Activated CD4-positive, alpha-beta T cell treated with anti-CD3 and anti-CD28 coated beads, Interleukin-2, amount 50 U/mL, for 1 hour (primary cell): ENCODE measurements at regions not wholly inside any gene's neighbourhood (a gene's known extent, or its start where the extent isn't known, plus 50 kb on each side); places are given as distances from the start of the nearest gene placed in this dataset.

Experiments
- DNase-seq: peaks from one replicate; pipeline ENCODE4 v3.0.0-alpha.2; 2020

GRCh38 chr7:25559581-25560367 is 331.5 kb upstream of the NPVF start:
- DNase-seq: no peak

GRCh38 chr7:25562673-25563182 is 334.4 kb upstream of the NPVF start:
- no peak for DNase-seq

DNA sequence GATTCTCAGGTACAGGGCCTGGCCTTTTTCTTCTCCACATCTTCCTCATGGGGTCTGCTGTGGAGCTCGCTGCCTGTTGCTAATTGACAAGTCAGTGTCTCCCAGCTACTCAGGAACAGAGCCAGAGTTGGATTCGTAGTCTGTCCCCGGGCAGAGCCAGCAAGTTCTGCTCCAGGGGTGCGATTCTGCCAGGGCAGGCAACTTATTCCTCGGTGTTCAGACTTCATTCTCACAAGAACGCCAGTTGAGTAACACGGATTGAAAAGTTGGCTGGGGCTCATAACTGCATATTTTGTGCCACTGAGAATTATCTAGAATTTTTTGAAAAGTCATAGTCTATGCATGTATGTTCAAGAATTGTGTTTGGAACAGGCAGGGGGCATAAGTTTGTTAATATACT is 336.7 kb upstream of the NPVF start:
- DNase-seq: no peak

DNA sequence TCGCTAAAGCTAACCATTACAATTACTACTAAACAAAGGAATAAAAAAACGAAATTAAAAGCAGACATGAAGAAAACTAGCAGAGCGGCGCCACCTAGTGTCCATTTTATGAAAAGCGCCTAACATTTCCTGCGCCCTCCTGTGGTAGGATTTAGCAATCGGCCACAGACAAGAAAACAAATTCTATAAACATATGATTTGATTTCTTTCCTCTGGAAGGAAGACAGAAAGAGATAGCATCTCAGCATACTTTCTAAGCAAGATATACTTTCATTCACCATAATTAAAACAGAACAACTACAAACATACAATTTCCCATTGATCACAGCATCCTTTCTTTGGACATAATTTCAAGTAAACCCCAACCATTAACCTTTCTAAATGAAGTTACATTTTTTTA is 337.7 kb upstream of the NPVF start:
- DNase-seq: peak; percentile 67

GRCh38 chr7:25567430-25567829 is 339.1 kb upstream of the NPVF start:
- DNase-seq: no peak

DNA sequence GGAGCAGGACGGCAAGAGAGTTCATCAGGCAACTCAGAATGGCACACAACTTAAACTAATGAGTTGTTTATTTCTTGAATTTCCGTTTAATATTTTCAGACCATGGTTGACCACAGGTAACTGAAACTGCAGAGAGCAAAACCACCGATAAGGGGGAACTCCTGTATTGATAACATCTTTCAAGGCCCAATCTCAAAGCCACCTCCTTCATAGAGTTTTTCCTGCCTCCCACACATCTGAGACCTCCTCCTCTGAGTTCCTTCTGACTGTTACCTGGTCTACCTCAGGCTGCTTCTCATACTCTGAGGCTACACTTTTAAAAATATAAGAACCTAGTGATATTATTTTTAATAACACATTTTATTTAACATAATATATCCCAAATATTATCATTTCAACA is 341.5 kb upstream of the NPVF start:
- no peak for DNase-seq

GRCh38 chr7:25572423-25572822 is 344.1 kb upstream of the NPVF start:
- DNase-seq: no peak

GRCh38 chr7:25574828-25575227 is 346.5 kb upstream of the NPVF start:
- no peak for DNase-seq

DNA sequence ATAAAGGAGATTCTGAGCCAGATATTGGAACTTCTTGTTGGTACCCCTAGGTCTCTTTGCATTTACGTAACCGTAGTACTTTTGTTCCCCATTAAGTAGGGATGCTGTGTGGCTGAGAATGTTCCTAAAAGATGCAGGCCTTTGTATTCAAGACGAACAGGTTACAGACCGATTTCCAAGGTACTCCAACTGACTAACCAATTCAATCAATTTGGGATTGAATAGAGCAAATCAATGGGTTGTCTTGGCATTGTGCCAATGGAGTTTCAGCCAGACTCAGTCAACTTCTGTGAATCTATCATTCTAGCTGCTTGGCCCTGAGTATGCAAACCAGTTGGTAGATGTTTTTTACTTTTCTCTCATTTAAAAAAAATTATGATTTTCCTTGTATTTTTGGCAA is 347.3 kb upstream of the NPVF start:
- DNase-seq: no peak

- DNase-seq: no peak
Measured at GRCh38 chr7:25578991-25579777, 350.9 kb upstream of the NPVF start.

- DNase-seq: no peak
Measured at GRCh38 chr7:25579778-25580075, 351.4 kb upstream of the NPVF start.

DNA sequence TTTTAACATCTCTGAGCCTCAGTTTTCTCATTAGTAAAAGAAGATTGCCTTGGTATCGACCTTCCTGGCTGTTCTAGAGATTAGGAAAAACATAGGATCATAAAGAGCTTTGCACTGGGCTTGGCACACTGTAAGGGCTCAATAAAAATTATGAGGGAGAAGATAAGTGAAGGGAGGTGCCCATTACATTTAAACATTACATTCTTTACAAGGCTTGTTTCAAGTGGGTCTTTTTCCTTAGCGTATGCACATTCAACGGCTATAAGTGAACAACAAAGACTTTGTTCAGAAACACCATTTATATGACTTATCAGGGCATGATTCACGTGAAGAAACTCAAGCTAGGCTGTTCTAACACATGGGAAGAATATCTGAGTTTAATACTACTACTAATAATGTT is 351.9 kb upstream of the NPVF start:
- no peak for DNase-seq

GRCh38 chr7:25583621-25584020 is 355.3 kb upstream of the NPVF start:
- no peak for DNase-seq

- DNase-seq: no peak
Measured at GRCh38 chr7:25584112-25584938, 356.0 kb upstream of the NPVF start.

DNA sequence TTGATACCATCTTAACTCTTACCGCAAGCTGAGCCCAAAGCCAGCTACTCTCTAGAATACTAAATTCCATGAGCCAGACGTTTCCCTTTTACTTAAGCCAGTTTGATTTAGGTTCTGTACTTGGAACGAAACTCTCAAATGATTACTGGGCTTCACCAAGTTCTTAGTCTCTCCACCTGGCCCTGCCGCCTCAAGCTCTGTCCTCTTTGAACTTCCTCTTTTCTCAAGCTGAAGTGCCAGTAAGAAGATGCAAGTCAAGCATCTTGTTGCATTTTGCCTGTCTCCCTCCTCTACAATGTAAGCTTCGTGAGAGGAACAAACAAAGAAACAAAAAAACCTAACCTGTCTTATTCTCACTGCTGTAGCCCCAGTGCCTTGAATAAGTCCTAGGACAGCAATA is 358.2 kb upstream of the NPVF start:
- no peak for DNase-seq

DNA sequence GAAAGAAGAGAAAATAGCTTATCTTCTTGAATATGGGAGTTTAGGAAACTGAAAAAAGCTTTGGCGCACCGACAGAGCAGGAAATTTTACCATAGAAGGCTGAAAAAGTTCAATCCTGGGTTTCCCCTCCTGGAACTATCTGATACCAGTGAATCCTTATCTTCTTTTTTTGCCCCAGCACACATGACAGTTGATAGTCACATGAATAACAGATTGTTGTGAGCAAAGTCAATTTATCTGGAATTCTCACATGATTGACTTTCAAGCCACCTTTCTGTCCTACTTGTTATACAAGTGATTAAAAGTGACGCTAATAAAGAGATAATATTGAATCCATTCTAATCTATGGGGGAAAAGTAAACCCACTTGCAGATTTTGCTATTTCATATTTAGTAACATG is 365.8 kb upstream of the NPVF start:
- DNase-seq: no peak

DNA sequence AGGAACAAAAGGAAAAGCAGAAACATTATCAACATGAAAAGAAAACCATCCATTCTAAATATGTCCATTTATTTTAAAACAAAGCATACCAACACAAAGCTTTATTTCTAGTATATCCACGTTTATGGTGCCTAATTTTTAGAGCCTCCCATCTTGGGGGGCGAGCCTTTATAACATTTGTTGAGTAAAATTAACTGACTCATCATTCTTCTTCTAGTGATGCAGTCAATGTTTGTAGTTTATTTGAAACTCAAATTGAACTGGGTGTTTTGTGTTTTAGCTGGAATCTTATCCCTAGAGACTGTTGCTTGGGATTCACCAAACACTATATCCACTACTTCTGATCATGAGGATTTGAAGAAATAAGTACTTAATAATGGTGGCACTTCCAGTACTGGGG is 366.4 kb upstream of the NPVF start:
- no peak for DNase-seq

DNA sequence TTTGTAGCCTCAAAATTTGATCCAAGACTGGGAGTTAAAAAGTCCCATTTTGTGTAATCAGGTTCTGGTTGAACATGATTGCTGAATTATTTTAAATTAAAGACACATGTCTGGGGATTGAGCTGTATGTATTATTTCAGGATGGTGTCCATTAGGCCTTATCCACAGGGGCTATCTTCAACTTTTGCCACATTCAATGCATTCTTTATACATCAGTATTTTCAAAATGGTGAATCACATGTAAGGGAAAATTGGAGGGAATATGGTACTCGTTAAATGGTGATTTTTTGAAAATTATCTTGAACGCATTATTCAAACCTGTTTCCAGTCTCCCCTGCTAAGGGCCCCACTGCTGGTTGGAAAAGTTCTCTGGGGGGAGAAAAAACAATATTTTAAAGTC is 367.7 kb upstream of the NPVF start:
- no peak for DNase-seq

DNA sequence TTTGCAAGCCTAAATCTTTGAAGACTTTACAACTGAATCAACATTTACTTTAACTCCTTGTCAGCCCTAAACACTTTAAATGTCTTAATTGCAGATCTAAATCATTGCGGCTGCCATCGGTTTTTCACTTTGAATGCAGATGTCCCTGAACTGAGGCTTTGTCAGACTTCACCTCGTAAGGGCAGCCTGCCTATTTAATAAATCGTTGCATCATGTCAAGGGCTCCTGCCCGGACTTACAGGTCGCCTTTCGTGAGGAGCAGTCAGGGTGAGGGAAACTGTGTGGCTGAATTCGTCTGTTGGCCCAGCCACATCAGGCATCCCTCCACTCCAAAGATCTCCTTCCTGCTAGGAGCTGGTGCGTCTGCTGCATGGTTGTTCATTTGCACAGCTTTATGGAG is 368.2 kb upstream of the NPVF start:
- no peak for DNase-seq

DNA sequence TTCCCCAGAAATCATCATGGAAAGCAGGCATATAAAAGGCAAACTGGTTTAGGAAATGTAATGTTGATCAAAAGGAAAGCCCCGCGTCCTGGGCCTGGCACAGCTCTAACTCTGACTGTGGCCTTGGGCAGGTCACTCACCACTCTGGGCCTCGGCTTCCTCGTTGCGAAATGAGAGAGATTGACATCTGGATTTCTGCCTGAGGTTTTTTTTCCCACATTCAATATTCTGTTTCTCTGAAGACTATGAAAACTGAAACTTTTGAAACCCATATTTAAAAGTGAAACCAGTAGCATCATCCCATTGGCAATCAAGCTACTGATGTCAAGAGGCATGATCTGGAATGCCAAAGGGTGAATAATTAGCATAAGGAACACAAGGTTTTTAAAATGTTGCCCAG is 369.7 kb upstream of the NPVF start:
- DNase-seq: no peak

- no peak for DNase-seq
Measured at GRCh38 chr7:25598765-25599164, 370.5 kb upstream of the NPVF start.

- no peak for DNase-seq
Measured at GRCh38 chr7:25600262-25600920, 372.1 kb upstream of the NPVF start.
